ENCODE measurements at regions not wholly inside any gene's neighbourhood (a gene's known extent, or its start where the extent isn't known, plus 50 kb on each side); places are given as distances from the start of the nearest gene placed in this dataset.

- no peak for TF ChIP-seq CTCF (IDR thresholded peaks at IDR 0.05 in 2 of 3, conservative IDR thresholded peaks at IDR 0.05 in 1 of 3; ENCODE audit: borderline replicate concordance in 1 of 3, insufficient read depth in 1 of 3, low read depth in 2 of 3, low read length in 2 of 3)
- TF ChIP-seq ZFX (IDR thresholded peaks at IDR 0.05) = no peak
- TF ChIP-seq ELF1 (IDR thresholded peaks at IDR 0.05; ENCODE audit: borderline replicate concordance, low read depth) = no peak
- no peak for TF ChIP-seq JUND (IDR thresholded peaks at IDR 0.05)
- TF ChIP-seq RAD21 (IDR thresholded peaks at IDR 0.05; ENCODE audit: low read depth) = no peak
- TF ChIP-seq SIN3A (IDR thresholded peaks at IDR 0.05; ENCODE audit: low read depth) = no peak
- no peak for TF ChIP-seq POLR2AphosphoS5 (IDR thresholded peaks at IDR 0.05; ENCODE audit: low read depth, low read length)
Observed at GRCh38 chr2:145012214-145012670, 492.3 kb upstream of the ZEB2 start (continued).

- ChIA-PET CTCF (no interaction called here), POLR2A (interaction anchor here (0.6 kb wide), 1 partner anchor 13 kb away, joined by 4 read pairs; no protein-coding TSS in a partner anchor), RAD21 (ENCODE audit: low non-redundant PET in 1 of 2, low total read pairs in 2 of 2, uncharacterized antibody in 2 of 2, unreplicated experiment in 2 of 2) (no interaction called here)
- no peaks in the 10 kb centered on the region for H3K9me3 ChIP-seq (ENCODE audit: control insufficient read depth in 1 of 2, insufficient read depth in 1 of 2, low read depth in 1 of 2, low read length in 2 of 2)
- no peak for TF ChIP-seq POLR2A (IDR thresholded peaks at IDR 0.05; ENCODE audit: borderline replicate concordance, extremely low read depth, insufficient read depth, insufficient read length)
- H3K9me2 ChIP-seq (ENCODE audit: insufficient read depth) = no peaks in the 10 kb centered on the region
- intact Hi-C loops (cut with micrococcal nuclease) = no loop called here
- H3K4me1 ChIP-seq (ENCODE audit: control insufficient read depth in 1 of 2, insufficient read depth in 2 of 2, low read length in 2 of 2) = no peaks in the 10 kb centered on the region
- H4K20me1 ChIP-seq (ENCODE audit: insufficient read depth) = no peaks in the 10 kb centered on the region; the same call in 1 of the 2 replicates
- no peak for ATAC-seq
- H3K4me3 ChIP-seq (replicated peaks in 1 of 2; ENCODE audit: low read depth in 1 of 2, low read length in 2 of 2) = no peak overlapping the region
- no peak overlapping the region for H3K27ac ChIP-seq (ENCODE audit: low read depth, low read length)
- H3K9ac ChIP-seq (ENCODE audit: low read length) = no peak overlapping the region
- no peak for DNase-seq (ENCODE audit: low read depth, low spot score)
- no peak overlapping the region for H3K4me2 ChIP-seq (ENCODE audit: low read length)
- no peak overlapping the region for H2AFZ ChIP-seq (ENCODE audit: low read depth, low read length, poor library complexity, severe bottlenecking)
- H3K27me3 ChIP-seq (ENCODE audit: insufficient read depth, low read length) = no peaks in the 10 kb centered on the region
- H3K36me3 ChIP-seq (ENCODE audit: control insufficient read depth in 1 of 2, insufficient read depth in 2 of 2, low read length in 2 of 2) = no peaks in the 10 kb centered on the region
- BruUV-seq (replicated peaks) = no TSS peak
- H3K79me2 ChIP-seq (ENCODE audit: insufficient read depth, low read length) = no peaks in the 10 kb centered on the region
Observed at GRCh38 chr2:145010635-145011034, 490.7 kb upstream of the ZEB2 start.

- Histone ChIP-seq H3K4me2 (ENCODE audit: low read length) (no peak overlapping the region), H3K4me3 (replicated peaks in 1 of 2; ENCODE audit: low read depth in 1 of 2, low read length in 2 of 2) (no peak overlapping the region), H2AFZ (ENCODE audit: low read depth, low read length, poor library complexity, severe bottlenecking) (no peak overlapping the region), H3K4me1 (ENCODE audit: control insufficient read depth in 1 of 2, insufficient read depth in 2 of 2, low read length in 2 of 2) (no peaks in the 10 kb centered on the region), H3K27ac (ENCODE audit: low read depth, low read length) (no peak overlapping the region), H3K36me3 (ENCODE audit: control insufficient read depth in 1 of 2, insufficient read depth in 2 of 2, low read length in 2 of 2) (no peaks in the 10 kb centered on the region), H3K9ac (ENCODE audit: low read length) (no peak overlapping the region), H3K79me2 (ENCODE audit: insufficient read depth, low read length) (no peaks in the 10 kb centered on the region), H4K20me1 (ENCODE audit: insufficient read depth) (no peaks in the 10 kb centered on the region; the same call in 1 of the 2 replicates), H3K9me2 (ENCODE audit: insufficient read depth) (no peaks in the 10 kb centered on the region), H3K27me3 (ENCODE audit: insufficient read depth, low read length) (no peaks in the 10 kb centered on the region), H3K9me3 (ENCODE audit: control insufficient read depth in 1 of 2, insufficient read depth in 1 of 2, low read depth in 1 of 2, low read length in 2 of 2) (no peaks in the 10 kb centered on the region)
- CTCF ChIA-PET = no interaction called here
- no peak for DNase-seq (ENCODE audit: low read depth, low spot score)
- RAD21 ChIA-PET (ENCODE audit: low non-redundant PET in 1 of 2, low total read pairs in 2 of 2, uncharacterized antibody in 2 of 2, unreplicated experiment in 2 of 2) = no interaction called here
- POLR2A ChIA-PET = no interaction called here
- ATAC-seq = no peak
- no TSS peak for BruUV-seq (replicated peaks)
- intact Hi-C loops (cut with micrococcal nuclease) = no loop called here
- TF ChIP-seq CEBPB (IDR thresholded peaks at IDR 0.05; ENCODE audit: low read depth) = no peak
- TF ChIP-seq FOSL1 (IDR thresholded peaks at IDR 0.05; ENCODE audit: low read depth) = no peak
- TF ChIP-seq JUND (IDR thresholded peaks at IDR 0.05) = no peak
- TF ChIP-seq ZBTB33 (IDR thresholded peaks at IDR 0.05; ENCODE audit: extremely low read depth, insufficient replicate concordance, low read length) = no peak
- no peak for TF ChIP-seq ZFX (IDR thresholded peaks at IDR 0.05)
- no peak for TF ChIP-seq EZH2phosphoT487 (IDR thresholded peaks at IDR 0.05; ENCODE audit: borderline replicate concordance)
- TF ChIP-seq POLR2A (IDR thresholded peaks at IDR 0.05; ENCODE audit: borderline replicate concordance, extremely low read depth, insufficient read depth, insufficient read length) = no peak
- no peak for TF ChIP-seq RAD21 (IDR thresholded peaks at IDR 0.05; ENCODE audit: low read depth)
- TF ChIP-seq EZH2 (IDR thresholded peaks at IDR 0.05) = no peak
- TF ChIP-seq SRF (IDR thresholded peaks at IDR 0.05; ENCODE audit: low read depth) = no peak
- TF ChIP-seq CBX3 (IDR thresholded peaks at IDR 0.05; ENCODE audit: low read depth) = no peak
Observed at GRCh38 chr2:145007960-145008263, 488.0 kb upstream of the ZEB2 start.
